GM23338 (cell line): ENCODE measurements at regions not wholly inside any gene's neighbourhood (a gene's known extent, or its start where the extent isn't known, plus 50 kb on each side); places are given as distances from the start of the nearest gene placed in this dataset.

Experiments used
- CTCF ChIP-seq, 2 experiments: fragments of 200-600 bp in 1 of 2; sonication (generic) in 1 of 2; conservative IDR thresholded peaks; 2 replicates each; pipeline versions ENCODE4 v1.5.1 to v1.6.1; 2016 to 2017; ENCODE audit warnings: antibody characterized with exemption in 2 of 2, low read depth in 2 of 2, mild to moderate bottlenecking in 2 of 2, moderate library complexity in 1 of 2
- EZH2 ChIP-seq: fragments of 200-600 bp; sonication (generic); IDR thresholded peaks from one replicate; pipeline ENCODE4 v1.8.0; 2017; ENCODE audit warnings: antibody characterized with exemption, mild to moderate bottlenecking, low read depth; ENCODE audit not compliant: unreplicated experiment
- REST ChIP-seq: IDR thresholded peaks from one replicate; pipeline ENCODE4 v1.6.1; 2018; ENCODE audit warnings: antibody characterized with exemption; ENCODE audit not compliant: unreplicated experiment

GRCh38 chr7:1326511-1326785 lies 93.8 kb downstream of the UNCX start:
- no peak for TF ChIP-seq CTCF (conservative IDR thresholded peaks at IDR 0.05; ENCODE audit: low read depth in 2 of 2)
- no peak for TF ChIP-seq REST
- no peak for TF ChIP-seq EZH2
